Right ventricle myocardium inferior (tissue), 1 donor: ENCODE measurements at regions not wholly inside any gene's neighbourhood (a gene's known extent, or its start where the extent isn't known, plus 50 kb on each side); places are given as distances from the start of the nearest gene placed in this dataset.

Experiments
- ATAC-seq: fragments of 200-7000 bp; cut with Tn5 transposase; one replicate; pipeline ENCODE4 v1.9.1; 2020; ENCODE audit warnings: mild to moderate bottlenecking, moderate library complexity
- DNase-seq: peaks from one replicate; pipeline ENCODE4 v3.0.0; 2021; ENCODE audit errors: missing footprints
- intact Hi-C: fragments of 100-400 bp; cut with DNase I; formaldehyde crosslinking; loops from one replicate; pipeline ENCODE4 v1.11.0; 2022
- donor health status: DM: no; HTN: yes; CAD: no; lungs with severe emphysema.

DNA sequence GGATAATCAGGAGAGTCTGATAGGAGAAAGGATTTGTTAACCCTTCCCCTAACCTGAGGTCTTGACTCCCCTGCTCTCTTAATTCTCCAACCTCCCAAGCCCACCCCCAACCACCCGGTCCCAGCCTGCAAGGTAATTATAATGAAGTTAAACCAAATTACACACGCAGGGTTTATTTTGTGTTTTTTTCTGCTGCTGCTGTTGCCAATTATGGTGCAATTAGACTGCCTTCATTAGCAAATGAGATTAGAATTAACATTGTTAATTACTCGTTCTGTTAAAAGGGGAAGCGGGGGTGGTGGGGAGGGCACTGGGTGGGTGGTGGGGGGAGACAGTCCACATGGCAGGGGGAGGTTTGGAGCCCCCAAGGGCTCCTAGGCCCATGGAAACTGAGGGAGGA lies 128.9 kb downstream of the CCT6B start:
- ATAC-seq: no peak
- no peak for DNase-seq
- intact Hi-C loops: no loop called here

DNA sequence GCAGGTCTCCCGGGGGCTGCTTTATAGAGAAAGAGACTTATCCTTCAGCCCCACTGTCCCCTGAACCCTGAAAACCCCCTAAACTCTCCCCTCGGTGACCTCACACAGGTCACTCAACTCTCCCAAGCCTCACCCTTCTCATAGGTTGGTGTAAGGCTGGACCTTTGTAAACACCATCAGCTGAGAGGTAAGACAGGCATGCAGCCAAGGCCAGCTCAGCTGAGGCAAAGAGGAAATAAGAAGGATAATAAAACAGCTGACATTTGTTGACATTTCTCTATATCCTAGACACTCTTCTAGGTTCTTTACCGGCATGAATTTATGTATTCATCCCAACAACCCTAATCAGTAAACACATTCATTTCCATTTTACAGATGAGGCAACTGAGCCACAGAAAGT lies 134.3 kb downstream of the CCT6B start:
- ATAC-seq (no peak), DNase-seq (no peak)
- intact Hi-C loops: no loop called here

DNA sequence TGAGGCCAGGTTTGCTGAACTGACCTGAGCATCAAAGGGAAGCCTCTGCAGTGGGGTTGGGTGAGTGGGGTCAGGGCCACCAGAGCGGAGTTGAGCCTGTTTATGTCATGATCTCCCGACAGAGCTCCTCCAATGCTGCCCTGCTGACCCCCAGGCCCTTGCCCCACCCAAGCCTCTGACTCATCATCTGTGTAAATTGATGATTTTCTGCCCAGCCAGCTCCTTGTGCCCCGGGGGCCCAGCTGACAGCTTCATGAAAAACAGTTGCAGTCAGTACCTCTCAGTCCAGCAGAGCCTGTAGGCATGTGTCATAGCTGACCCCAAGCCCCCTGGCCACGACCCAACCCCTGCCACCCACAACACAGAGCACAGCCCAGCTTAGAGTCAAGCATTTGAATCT lies 134.9 kb downstream of the CCT6B start:
- intact Hi-C loops: no loop called here
- ATAC-seq (no peak), DNase-seq (no peak)

DNA sequence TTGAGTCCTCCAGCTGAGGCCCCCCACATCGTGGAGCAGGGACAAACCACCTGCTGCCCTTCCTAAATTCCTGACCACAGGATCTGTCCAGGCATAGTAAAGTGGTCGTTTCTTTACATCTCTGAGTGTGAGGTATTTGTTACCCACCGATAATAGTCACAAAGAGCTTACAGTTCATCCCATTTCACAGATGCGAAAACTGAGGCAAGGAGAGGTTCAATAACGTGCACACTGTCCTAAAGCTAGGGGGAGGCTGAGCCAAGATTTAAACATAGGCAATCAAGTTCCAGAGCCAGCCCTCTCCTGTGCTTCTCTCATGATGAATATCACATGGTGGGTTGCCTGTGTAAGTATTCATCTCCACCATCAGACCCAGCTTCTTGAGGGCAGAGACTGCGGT lies 135.4 kb downstream of the CCT6B start:
- DNase-seq: no peak
- intact Hi-C loops: no loop called here
- ATAC-seq: no peak

DNA sequence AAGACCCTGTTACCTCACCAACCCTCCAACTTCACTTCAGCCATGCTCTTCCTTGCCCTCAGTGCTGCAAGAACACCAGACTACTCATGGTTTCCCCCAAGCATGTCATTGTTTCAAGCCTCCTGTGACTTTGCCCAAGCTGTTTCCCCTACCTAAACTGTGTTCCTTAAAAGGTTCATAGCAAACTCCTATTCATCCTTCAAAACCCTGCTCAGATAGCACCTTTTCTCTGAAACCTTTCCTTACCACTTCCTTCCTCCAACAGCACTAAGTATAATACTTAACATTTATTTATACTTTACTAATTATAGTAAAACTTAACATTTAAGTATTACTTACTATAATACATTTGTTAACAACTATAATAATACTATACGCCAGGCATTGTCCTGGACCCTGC lies 136.2 kb downstream of the CCT6B start:
- ATAC-seq (no peak), DNase-seq (no peak)
- intact Hi-C loops: no loop called here

DNA sequence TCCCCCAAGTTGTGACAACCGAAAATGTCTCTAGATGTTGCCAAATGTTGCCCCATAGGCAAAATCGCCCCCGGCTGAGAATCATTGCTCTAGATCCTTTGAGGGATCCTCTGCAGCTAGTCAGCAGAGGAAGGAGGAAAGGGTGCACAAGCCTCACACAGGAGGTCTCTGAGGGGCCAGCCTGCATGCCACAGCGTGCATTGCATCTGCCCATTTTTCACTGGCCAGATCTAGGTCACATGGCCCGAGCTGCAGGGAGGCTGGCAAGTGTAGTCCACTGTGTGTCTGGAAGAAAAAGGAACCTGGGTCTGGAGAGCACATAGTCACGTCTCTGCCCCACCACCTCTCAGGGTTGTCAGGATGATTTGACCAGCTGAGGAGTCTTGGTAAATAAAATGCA lies 138.2 kb downstream of the CCT6B start:
- ATAC-seq: no peak
- no peak for DNase-seq
- intact Hi-C loops: no loop called here

DNA sequence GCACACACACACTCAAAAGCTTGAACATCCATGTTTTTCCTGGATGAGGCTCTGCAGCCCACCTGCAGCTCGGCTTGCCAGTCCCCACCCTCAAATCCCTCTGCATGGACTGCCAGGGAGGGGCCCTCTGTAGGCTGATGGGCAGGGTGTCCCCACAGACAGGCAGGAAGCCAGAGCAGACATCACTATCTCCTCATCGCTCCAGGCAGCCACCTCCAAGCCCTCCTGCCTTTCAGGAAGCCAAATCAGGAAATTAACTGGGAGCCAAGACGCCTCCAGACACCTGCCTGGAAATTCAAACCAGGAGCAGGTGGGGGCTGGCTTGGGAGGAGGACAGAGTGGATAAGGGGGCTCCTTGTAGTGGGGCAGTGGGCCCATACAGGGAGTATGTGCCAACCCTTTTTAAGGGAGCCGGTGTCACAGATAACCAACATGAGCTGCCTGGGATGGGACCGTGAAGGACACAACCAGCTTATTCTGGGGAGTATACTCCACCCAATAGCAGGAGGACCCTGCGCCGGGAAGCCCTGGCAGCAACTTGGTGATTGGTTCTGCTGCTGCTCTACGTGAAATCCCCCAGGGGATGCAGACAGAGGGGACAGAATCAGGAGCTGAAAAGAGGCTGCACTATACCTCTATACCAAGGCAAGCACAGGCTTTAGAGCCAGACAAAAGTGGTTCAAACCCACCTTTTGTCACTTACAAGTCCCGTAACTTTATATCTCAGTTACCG lies 139.1 kb downstream of the CCT6B start:
- no peak for DNase-seq
- no peak for ATAC-seq
- intact Hi-C loops: no loop called here

DNA sequence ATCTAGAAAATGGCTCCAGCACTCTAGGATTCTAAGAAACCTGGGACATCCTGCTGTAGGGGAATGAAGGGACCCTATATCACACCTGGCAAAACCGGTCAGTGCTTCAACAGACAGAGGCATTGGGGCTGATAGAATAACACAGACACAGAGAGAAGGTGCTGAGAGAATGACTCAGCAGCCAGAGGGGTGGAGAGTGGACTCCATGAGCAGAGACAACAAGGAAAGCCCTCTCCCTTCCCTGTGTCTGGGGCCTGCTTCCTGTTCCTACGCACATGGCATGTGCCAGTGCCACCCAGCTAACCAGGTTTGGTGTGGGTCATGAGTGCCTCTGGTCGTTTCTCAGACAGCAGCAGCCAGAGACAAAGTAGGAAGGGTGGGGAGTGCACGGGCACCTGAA lies 140.3 kb downstream of the CCT6B start:
- intact Hi-C loops: no loop called here
- DNase-seq: no peak
- ATAC-seq: no peak

DNA sequence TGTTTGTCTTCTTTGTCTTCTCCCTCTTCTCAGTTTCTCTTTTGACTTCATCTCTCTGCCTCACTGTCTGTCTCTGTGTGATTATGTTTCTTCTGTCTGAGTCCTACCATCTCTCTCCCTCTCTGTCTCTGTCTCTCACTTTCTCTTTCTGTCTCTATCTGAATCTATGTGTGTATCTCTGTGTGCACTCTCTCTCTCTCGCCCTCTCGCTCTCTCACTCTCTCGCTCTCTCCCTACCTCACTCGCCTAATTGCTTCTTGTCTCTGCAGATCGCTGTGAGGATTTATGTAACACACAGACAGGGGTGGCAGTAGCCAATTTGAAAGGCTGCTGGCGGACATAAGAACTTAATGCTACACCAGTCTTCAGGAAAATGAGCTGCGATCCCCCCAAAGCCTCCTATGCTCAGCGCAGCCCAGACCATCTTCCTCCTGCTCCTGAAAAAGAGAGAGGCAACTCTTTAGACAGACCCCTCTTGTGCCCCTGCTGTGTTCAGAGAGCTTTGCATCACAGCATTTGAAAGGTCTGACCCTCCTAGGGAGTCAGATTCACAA lies 140.9 kb downstream of the CCT6B start:
- no peak for ATAC-seq
- intact Hi-C loops: no loop called here

DNA sequence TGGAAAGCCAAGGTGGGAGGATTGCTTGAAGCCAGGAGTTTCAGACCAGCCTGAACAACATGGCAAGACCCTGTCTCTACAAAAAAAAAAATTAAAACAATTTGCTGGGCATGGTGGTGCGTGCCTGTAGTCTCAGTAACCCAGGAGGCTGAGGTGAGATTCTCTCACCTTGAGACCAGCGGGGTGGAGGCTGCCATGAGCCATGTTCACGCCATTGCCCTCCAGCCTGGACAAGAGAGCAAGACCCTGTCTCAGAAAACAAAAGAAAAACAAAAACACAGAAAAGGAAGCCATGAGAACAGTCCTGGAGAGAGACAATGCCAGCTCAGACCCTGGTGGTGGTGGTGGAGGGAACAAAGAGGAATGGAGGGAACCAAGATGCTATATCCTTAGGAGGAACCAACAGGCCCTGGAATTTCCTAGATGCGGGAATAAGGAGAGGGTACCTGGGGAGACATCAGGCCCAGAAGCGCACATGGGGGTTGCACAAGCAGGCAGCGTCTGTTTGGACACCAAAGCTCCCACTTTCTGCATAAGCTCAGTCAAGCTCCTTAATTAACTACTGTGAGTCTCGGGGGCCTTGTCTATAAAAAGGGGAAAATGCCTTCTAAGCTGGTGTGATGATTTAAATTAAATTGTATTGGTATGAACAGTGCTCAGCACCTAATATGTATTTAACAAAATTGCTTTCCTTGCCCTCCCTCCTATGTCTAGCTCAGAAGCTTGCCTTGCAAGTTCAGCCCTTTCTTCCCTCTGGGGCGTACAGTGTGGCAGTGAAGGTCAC lies 143.8 kb downstream of the CCT6B start:
- intact Hi-C loops: no loop called here
- DNase-seq: no peak
- ATAC-seq: no peak

More for the DNA sequence above, 140.9 kb downstream of the CCT6B start:
- no peak for DNase-seq

DNA sequence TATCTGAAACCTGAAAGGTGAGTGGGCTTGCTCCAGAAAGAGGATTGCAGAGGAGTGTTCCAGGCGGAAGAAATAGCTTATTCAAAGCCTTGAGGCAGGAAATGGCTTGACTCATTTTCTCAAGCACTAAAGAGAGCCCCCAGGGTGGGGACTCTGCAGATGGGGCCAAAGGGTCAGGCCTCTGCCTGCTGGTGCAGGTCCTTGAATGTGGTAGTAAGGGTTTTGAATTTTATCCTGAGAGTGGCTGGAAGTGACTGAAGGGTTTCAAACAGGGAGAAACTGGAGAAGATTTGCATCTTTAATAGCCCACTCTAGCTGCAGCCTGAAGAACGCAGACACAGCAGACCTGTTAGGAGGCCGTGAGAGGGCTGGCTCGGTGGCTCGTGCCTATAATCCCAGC lies 144.4 kb downstream of the CCT6B start:
- ATAC-seq: no peak
- no peak for DNase-seq
- intact Hi-C loops: no loop called here

DNA sequence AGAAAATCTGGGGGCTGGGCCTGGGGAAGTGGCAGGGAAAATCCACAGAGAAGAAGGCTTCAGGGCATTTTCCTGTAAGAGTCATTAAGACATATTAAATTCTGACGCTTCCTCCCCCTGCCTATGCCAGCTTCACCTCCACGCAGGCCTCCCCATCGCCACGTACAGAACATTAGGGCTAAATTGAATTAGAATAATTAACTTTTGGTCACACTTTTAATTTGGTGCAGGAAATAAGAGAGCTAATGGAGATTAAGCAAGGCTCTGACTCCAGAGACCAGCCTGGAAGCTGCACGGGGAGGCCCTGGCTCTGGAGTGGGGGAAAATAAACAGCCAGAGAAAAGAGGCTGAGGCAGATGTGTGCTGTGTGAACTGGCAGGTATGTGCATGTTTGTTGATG lies 148.0 kb downstream of the CCT6B start:
- DNase-seq (no peak), ATAC-seq (no peak)
- intact Hi-C loops: no loop called here

DNA sequence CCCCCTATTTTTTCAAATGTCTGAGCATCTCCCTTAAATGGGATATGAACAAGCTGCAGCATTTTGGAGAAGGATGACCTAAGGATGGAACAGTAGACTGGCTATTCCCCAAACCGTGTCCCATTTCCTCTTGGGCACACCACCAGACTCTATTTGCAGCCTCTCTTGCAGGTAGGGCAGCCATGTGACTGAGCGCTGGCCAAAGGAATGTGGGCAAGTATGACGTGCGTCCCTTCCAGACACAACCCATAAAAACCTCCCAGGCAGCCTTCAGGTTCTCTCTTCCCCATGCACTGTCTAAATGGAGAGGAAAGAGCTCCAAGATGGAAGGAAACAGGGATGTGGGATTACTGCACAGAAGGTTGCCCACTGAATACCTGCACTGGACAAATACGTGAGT lies 149.7 kb downstream of the CCT6B start:
- intact Hi-C loops: no loop called here
- no peak for ATAC-seq
- no peak for DNase-seq

DNA sequence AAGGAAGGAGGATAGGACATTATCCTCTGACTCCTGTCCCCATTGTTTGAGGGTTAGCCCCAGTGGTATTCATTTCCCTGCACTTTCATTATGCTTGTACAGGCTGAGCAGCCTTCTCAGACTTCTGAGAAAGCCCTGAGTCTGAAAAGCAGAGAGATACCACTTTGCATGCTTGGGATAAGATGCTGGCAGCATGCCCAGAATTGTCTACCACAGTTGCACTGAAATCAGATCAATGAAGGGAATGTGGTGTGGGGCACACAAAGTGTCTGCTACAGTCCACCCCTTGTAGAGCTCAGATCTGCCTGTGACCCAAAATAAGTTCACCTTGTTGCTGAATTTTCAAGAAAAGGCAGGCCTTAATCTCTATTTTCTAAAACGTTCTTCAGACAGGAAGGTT lies 160.6 kb downstream of the CCT6B start:
- DNase-seq (no peak), ATAC-seq (no peak)
- intact Hi-C loops: no loop called here

DNA sequence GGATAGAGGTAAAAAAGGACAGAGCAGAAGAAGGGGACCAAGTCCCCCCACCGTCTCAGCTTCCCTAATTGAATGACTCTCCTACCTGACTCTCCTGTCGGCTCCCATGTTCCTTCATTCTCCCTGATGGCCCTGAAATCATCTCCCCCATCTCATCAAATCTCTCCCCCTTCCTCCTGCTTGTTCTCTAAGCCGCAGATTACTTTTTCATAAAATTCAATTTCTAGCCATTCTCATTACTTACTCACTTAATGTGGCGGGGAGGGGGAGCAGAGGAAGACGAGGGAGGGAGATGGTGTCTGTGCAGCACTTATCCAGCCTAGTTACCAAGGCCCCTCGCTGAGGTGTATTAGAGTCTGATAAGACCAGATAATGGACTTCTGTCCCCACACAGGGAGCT lies 161.5 kb downstream of the CCT6B start:
- intact Hi-C loops: no loop called here
- ATAC-seq (no peak), DNase-seq (no peak)

DNA sequence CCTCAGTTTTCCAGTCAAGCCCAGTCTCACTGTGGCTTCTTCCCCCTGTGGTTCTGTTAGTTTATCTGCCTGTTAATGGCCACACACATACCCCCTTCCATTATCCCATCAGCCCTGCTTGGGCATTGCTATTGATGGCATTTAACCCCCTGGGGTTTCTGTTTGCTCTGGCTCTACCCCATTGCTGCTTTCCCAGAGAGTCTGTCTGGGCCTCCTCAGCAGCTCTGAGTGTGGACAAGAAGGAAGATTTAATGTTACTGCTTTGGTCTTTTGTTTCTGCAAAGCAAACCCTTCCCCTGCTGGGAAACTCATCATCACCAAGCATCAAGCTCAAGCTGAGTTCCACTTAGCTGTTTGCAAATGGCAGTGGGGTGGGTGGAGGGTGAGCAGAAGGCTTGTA lies 162.7 kb downstream of the CCT6B start:
- intact Hi-C loops: no loop called here
- DNase-seq: no peak
- ATAC-seq: no peak

DNA sequence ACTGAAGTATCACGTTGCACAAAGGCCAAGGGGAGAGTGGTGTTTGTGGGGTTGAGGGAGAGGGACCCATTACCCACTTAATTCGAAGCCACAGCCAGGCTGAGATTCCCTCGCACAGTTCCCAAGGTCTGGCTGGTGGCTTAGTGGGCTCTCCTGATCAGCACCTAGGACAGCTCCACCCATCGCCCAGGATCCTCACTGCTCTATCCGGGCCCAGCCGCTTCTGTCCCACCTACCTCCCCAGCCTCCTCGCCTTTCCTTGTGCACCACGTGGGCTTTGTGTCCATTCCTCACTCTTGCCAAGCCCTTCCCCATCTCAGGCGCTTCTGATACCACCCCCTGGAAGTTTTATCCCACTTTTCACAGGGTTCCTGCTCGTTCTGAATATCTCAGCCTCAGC lies 163.5 kb downstream of the CCT6B start:
- DNase-seq (no peak), ATAC-seq (no peak)
- intact Hi-C loops: no loop called here

DNA sequence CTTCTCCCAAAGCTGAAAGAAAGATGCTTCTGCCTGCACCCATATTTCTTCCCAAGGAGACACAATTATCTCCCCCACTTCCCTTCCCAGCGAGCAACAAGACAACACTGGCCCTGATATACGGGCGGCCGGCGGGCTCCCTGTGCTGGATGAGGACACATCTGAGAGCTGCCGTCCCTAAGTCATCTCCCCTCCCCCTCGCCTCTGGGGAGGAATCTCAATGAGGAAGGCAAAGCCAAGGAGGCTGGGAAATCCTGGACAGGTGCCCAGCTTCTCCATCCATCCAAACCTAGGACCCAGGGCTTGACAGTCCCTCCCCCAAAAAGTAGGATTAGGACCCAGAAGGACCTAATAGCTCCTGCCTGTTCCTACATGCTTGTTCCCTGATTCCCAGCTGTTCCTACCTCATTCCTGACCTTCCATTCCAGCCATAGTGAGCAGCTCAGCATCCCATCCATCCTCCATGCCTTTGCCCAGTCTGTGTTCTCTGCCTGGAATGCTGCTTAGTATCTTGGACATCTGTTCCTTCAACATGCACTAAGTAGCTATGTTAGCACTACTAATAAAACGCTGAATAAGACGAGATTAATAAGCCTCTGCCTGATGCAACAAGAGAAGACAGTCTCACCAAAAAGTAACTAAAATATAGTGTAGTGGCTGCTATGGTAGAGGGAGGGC lies 167.9 kb downstream of the CCT6B start:
- no peak for DNase-seq
- intact Hi-C loops: no loop called here
- ATAC-seq: no peak

DNA sequence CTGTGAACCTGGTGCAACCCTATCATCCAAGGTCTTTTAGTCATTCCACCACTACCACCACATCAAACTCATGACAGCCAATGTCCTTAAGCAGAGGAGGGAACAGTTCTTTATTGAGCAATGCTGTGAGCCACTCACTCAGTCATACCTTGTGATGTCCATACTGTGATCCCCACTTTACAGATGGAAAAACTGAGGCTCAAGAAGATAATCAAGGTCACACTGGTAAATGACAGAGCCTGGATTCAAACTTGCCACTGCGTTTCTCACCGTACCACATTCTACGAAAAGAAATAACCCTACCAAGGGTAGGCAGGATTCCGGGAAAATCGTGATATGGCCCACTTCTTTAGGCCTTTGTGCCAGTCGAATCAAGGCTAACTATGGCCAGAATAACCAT lies 172.6 kb downstream of the CCT6B start:
- intact Hi-C loops: no loop called here
- ATAC-seq: no peak
- DNase-seq: no peak

DNA sequence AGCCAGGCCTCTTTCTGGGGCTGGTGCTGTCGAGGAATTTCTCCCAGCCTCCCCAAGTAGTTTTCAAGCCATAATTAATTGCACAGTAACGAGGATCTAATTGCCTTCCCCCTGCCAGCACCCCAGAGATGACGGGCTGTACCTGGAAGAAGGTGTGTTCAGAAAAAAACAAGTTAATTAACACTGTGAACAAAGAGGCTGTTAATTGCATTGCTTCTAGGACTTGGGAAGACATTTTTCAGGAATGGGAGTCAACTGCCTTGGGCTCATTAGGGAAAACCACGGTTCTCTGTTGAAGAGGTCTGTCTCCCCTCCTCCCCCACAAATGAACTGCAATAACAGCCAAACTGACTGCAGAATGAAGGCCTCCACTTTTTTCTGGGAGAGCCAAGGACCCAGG lies 176.7 kb downstream of the CCT6B start:
- DNase-seq (no peak), ATAC-seq (no peak)
- intact Hi-C loops: no loop called here
